GM12801 (cell line): ENCODE measurements at regions not wholly inside any gene's neighbourhood (a gene's known extent, or its start where the extent isn't known, plus 50 kb on each side); places are given as distances from the start of the nearest gene placed in this dataset.

Source experiments
- CTCF ChIP-seq: IDR thresholded peaks from one replicate; pipeline ENCODE4 v1.5.1; 2011; ENCODE audit warnings: control low read depth; ENCODE audit not compliant: insufficient read length; ENCODE audit errors: extremely low read depth

- TF ChIP-seq CTCF: no peak
Observed at GRCh38 chr20:11234181-11234580, 560.4 kb upstream of the JAG1 start.

GRCh38 chr20:11234608-11235007 lies 560.8 kb upstream of the JAG1 start:
- TF ChIP-seq CTCF: no peak

GRCh38 chr20:11235058-11235457 lies 561.3 kb upstream of the JAG1 start:
- TF ChIP-seq CTCF: no peak

- no peak for TF ChIP-seq CTCF
Observed at GRCh38 chr20:11242320-11242719, 568.5 kb upstream of the JAG1 start.

- TF ChIP-seq CTCF: no peak
Observed at GRCh38 chr20:11245431-11245830, 571.6 kb upstream of the JAG1 start.

- no peak for TF ChIP-seq CTCF
Observed at GRCh38 chr20:11246251-11246775, 572.5 kb upstream of the JAG1 start.

- TF ChIP-seq CTCF: no peak
Observed at GRCh38 chr20:11247046-11248010, 573.5 kb upstream of the JAG1 start.
